Liver (tissue), 8 donors: ENCODE measurements at regions not wholly inside any gene's neighbourhood (a gene's known extent, or its start where the extent isn't known, plus 50 kb on each side); places are given as distances from the start of the nearest gene placed in this dataset.

Experiments
- DNase-seq: peaks from one replicate; pipeline ENCODE4 v3.0.0-alpha.2; 2017; ENCODE audit warnings: low spot score
- H3K27ac ChIP-seq, 2 donors: one replicate each; pipeline ENCODE4 v1.7.0; 2013; ENCODE audit warnings: inconsistent platforms in 2 of 2, low read length in 2 of 2, control low read depth in 1 of 2, low read depth in 1 of 2, mild to moderate bottlenecking in 1 of 2
- H3K27me3 ChIP-seq, 4 donors: one replicate each; pipeline versions ENCODE4 v1.6.1 to v1.7.0; 2013; ENCODE audit warnings: low read length in 3 of 4, inconsistent platforms in 1 of 4, mild to moderate bottlenecking in 1 of 4, moderate library complexity in 1 of 4; ENCODE audit not compliant: control insufficient read depth in 4 of 4, insufficient read depth in 4 of 4
- H3K36me3 ChIP-seq, 4 donors: one replicate each; pipeline versions ENCODE4 v1.6.1 to v1.7.0; 2013; ENCODE audit warnings: low read length in 3 of 4, mild to moderate bottlenecking in 3 of 4, low read depth in 1 of 4, moderate library complexity in 1 of 4; ENCODE audit not compliant: control insufficient read depth in 4 of 4, insufficient read depth in 3 of 4
- H3K4me1 ChIP-seq, 4 donors: one replicate each; pipeline versions ENCODE4 v1.6.1 to v1.7.0; 2013; ENCODE audit warnings: low read length in 3 of 4, mild to moderate bottlenecking in 3 of 4, moderate library complexity in 1 of 4; ENCODE audit not compliant: control insufficient read depth in 4 of 4, insufficient read depth in 4 of 4
- H3K4me3 ChIP-seq, 3 donors: one replicate each; pipeline versions ENCODE4 v1.6.1 to v1.7.0; 2013; ENCODE audit warnings: low read length in 3 of 3, control low read depth in 1 of 3, low read depth in 1 of 3, mild to moderate bottlenecking in 1 of 3
- H3K9ac ChIP-seq, 2 donors: one replicate each; pipeline ENCODE4 v1.7.0; 2013; ENCODE audit warnings: low read length in 2 of 2, mild to moderate bottlenecking in 2 of 2, moderate library complexity in 2 of 2, control low read depth in 1 of 2, low read depth in 1 of 2
- H3K9me3 ChIP-seq, 4 donors: one replicate each; pipeline versions ENCODE4 v1.6.1 to v1.7.0; 2013; ENCODE audit warnings: low read length in 3 of 4; ENCODE audit not compliant: control insufficient read depth in 4 of 4
- EGR1 ChIP-seq, 2 donors: IDR thresholded peaks; 2 replicates each; pipeline ENCODE4 v1.6.1; 2016 to 2018; ENCODE audit warnings: antibody characterized with exemption in 2 of 2, low read depth in 2 of 2
- FOXA1 ChIP-seq: IDR thresholded peaks from 2 replicates; pipeline ENCODE4 v1.6.1; 2016; ENCODE audit warnings: antibody characterized with exemption
- FOXA2 ChIP-seq: IDR thresholded peaks from 2 replicates; pipeline ENCODE4 v1.6.1; 2016; ENCODE audit warnings: antibody characterized with exemption
- GABPA ChIP-seq, 2 donors: IDR thresholded peaks in 1 of 2; conservative IDR thresholded peaks in 1 of 2; 2 replicates each; pipeline ENCODE4 v1.6.1; 2016; ENCODE audit warnings: antibody characterized with exemption in 2 of 2, mild to moderate bottlenecking in 1 of 2, moderate library complexity in 1 of 2
- HNF4A ChIP-seq, 2 donors: conservative IDR thresholded peaks; 2 replicates each; pipeline ENCODE4 v1.6.1; 2016; ENCODE audit warnings: antibody characterized with exemption in 2 of 2, mild to moderate bottlenecking in 2 of 2
- HNF4G ChIP-seq: IDR thresholded peaks from 2 replicates; pipeline ENCODE4 v1.6.1; 2016; ENCODE audit warnings: antibody characterized with exemption
- NR2F2 ChIP-seq: IDR thresholded peaks from 2 replicates; pipeline ENCODE4 v1.6.1; 2016; ENCODE audit warnings: antibody characterized with exemption
- RAD21 ChIP-seq, 2 donors: IDR thresholded peaks; 2 replicates each; pipeline ENCODE4 v1.6.1; 2016; ENCODE audit warnings: antibody characterized with exemption in 2 of 2, mild to moderate bottlenecking in 2 of 2
- SP1 ChIP-seq: IDR thresholded peaks from 2 replicates; pipeline ENCODE4 v1.6.1; 2018; ENCODE audit warnings: antibody characterized with exemption, mild to moderate bottlenecking
- TAF1 ChIP-seq: conservative IDR thresholded peaks from 2 replicates; pipeline ENCODE4 v1.6.1; 2016; ENCODE audit warnings: antibody characterized with exemption, mild to moderate bottlenecking
- YY1 ChIP-seq: IDR thresholded peaks from 2 replicates; pipeline ENCODE4 v1.6.1; 2016; ENCODE audit warnings: antibody characterized with exemption, mild to moderate bottlenecking
- WGBS: extraction: QIAGEN DNeasy Blood & Tissue Kit; methylation state at CpG from one replicate; pipeline ENCODE4 v1.1.7; 2013; 5-methylcytosine and 5-hydroxymethylcytosine counted together
- TF ChIP-seq, protein P1 (sequence below): IDR thresholded peaks from 2 replicates; pipeline ENCODE4 v1.6.1; 2016; ENCODE audit warnings: antibody characterized with exemption
- TF ChIP-seq, protein P2 (sequence below): IDR thresholded peaks from 2 replicates; pipeline ENCODE4 v1.6.1; 2016; ENCODE audit warnings: antibody characterized with exemption
- TF ChIP-seq, protein P3 (sequence below): fragments of 150-350 bp; IDR thresholded peaks from 2 replicates; pipeline ENCODE4 v1.5.1; 2017; ENCODE audit warnings: improper control_type of control experiment, low read depth, low read length; ENCODE audit not compliant: missing input control
- TF ChIP-seq, protein P4 (sequence below): IDR thresholded peaks from 2 replicates; pipeline ENCODE4 v1.6.1; 2016; ENCODE audit warnings: antibody characterized with exemption, mild to moderate bottlenecking
- donor health status: healthy.
- donor health status: healthy.
- donor health status: healthy.
- donor health status: healthy.
- donor health status: healthy.

DNA sequence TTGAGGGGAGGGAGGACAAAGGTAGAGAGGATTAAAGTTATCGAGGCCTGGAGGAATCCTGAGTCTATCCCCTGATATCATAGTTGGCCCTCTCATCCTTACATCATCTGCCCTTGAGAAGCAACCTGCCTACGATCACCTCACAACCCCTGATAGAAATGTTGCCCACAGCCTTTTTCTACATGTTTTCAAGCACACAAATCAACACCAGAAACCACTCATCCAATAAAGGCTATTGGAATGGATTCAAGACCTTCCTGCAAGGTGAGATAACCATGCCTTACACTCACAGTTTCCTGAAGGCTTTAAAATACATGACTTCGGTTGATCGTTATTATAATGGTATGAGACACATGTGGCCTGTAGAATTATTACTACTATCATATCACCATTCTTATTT lies 175.7 kb upstream of the EGLN3 start:
- WGBS: 90% methylated on average over 4 of the region's 4 CpGs
- TF ChIP-seq, protein P1, sequence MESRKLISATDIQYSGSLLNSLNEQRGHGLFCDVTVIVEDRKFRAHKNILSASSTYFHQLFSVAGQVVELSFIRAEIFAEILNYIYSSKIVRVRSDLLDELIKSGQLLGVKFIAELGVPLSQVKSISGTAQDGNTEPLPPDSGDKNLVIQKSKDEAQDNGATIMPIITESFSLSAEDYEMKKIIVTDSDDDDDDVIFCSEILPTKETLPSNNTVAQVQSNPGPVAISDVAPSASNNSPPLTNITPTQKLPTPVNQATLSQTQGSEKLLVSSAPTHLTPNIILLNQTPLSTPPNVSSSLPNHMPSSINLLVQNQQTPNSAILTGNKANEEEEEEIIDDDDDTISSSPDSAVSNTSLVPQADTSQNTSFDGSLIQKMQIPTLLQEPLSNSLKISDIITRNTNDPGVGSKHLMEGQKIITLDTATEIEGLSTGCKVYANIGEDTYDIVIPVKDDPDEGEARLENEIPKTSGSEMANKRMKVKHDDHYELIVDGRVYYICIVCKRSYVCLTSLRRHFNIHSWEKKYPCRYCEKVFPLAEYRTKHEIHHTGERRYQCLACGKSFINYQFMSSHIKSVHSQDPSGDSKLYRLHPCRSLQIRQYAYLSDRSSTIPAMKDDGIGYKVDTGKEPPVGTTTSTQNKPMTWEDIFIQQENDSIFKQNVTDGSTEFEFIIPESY: no peak
- TF ChIP-seq SP1 (no peak), FOXA1 (no peak), GABPA (IDR thresholded peaks at IDR 0.05 in 1 of 2, conservative IDR thresholded peaks at IDR 0.05 in 1 of 2) (no peak), TAF1 (no peak), NR2F2 (no peak), RAD21 (IDR thresholded peaks at IDR 0.05) (no peak), HNF4A (conservative IDR thresholded peaks at IDR 0.05) (no peak), HNF4G (no peak)
- no peak for DNase-seq

DNA sequence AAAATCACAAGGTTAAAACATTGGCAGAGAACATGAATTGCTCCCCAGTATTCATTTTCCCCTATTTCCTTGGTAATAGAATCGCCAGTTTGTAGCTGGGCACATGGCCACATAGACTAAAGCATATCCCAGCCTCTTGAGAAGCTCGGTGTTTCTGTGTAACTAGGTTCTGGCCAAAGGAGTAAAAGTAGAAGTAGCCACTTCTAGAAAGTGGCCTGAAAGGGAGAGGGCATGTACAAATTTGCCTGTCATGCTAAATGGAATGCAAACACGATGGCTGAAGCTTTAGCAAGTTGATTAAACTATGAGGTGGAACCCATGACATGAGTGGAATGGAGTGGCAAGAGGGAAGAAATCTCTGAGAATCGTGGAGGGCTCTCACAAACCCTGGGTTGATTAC lies 173.7 kb upstream of the EGLN3 start:
- TF ChIP-seq TAF1 (no peak), RAD21 (IDR thresholded peaks at IDR 0.05) (no peak)
- TF ChIP-seq, protein P2, sequence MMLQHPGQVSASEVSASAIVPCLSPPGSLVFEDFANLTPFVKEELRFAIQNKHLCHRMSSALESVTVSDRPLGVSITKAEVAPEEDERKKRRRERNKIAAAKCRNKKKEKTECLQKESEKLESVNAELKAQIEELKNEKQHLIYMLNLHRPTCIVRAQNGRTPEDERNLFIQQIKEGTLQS: no peak

More for the DNA sequence above, 175.7 kb upstream of the EGLN3 start:
- no peaks in the 10 kb centered on the region for H3K27me3 ChIP-seq
- no peaks in the 10 kb centered on the region for H3K36me3 ChIP-seq
- no peak overlapping the region for H3K4me3 ChIP-seq
- H3K27ac ChIP-seq: no peak overlapping the region
- H3K9me3 ChIP-seq: no peaks in the 10 kb centered on the region
- H3K9ac ChIP-seq: no peak overlapping the region
- no peaks in the 10 kb centered on the region for H3K4me1 ChIP-seq

DNA sequence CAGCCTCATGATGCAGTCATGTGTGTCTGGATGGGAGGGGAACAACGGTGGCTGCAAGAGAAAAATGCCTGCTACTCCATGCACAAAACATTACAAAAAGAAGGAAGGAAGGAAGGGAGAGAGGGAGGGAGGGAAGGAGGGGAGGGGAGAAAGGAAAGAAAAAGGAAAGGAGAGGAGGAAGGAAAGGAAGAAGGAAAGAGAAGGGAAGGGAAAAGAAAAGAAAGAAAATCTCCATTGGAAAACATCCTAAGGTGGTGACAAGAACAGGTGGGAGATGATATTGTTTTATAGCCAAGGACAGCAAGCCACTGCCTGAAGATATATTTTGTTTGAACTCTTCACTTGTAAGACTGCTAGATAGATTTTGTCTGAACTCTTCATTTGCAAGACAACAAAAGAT lies 171.8 kb upstream of the EGLN3 start:
- no peak for DNase-seq
- H3K27me3 ChIP-seq: no peaks in the 10 kb centered on the region
- no peaks in the 10 kb centered on the region for H3K4me1 ChIP-seq

More for the DNA sequence above, 173.7 kb upstream of the EGLN3 start:
- H3K4me1 ChIP-seq: no peaks in the 10 kb centered on the region
- 75% methylated on average over 4 of the region's 4 CpGs for WGBS
- no peak overlapping the region for H3K4me3 ChIP-seq
- H3K27ac ChIP-seq: no peak overlapping the region
- no peaks in the 10 kb centered on the region for H3K27me3 ChIP-seq
- no peaks in the 10 kb centered on the region for H3K9me3 ChIP-seq
- no peak overlapping the region for H3K9ac ChIP-seq
- no peak for DNase-seq
- no peaks in the 10 kb centered on the region for H3K36me3 ChIP-seq

DNA sequence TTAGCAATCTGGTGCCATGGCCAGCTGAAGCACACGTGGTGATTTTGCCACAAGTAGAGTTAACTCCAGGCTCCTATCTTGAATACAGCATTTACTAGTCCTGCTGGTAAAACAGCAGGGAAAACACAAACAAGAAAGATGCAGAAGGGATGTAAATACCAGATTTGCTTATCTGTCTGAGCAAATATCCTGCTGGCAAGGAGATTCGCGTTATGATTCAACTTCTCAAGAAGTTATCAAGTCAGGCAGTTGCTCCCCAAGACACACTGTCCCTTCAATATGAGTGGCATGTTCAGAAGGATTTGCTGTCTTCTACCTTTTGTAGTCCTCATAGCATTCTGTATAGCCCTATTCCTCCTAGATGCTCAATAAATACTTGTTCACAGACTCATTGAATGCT lies 171.2 kb upstream of the EGLN3 start:
- 29% methylated on average over 3 of the region's 3 CpGs for WGBS
- no peaks in the 10 kb centered on the region for H3K27me3 ChIP-seq
- no peaks in the 10 kb centered on the region for H3K4me1 ChIP-seq
- no peak for TF ChIP-seq FOXA2
- TF ChIP-seq GABPA (IDR thresholded peaks at IDR 0.05 in 1 of 2, conservative IDR thresholded peaks at IDR 0.05 in 1 of 2): no peak
- no peak for TF ChIP-seq RAD21 (IDR thresholded peaks at IDR 0.05)
- no peak for TF ChIP-seq SP1
- no peak for TF ChIP-seq TAF1
- TF ChIP-seq, protein P3, sequence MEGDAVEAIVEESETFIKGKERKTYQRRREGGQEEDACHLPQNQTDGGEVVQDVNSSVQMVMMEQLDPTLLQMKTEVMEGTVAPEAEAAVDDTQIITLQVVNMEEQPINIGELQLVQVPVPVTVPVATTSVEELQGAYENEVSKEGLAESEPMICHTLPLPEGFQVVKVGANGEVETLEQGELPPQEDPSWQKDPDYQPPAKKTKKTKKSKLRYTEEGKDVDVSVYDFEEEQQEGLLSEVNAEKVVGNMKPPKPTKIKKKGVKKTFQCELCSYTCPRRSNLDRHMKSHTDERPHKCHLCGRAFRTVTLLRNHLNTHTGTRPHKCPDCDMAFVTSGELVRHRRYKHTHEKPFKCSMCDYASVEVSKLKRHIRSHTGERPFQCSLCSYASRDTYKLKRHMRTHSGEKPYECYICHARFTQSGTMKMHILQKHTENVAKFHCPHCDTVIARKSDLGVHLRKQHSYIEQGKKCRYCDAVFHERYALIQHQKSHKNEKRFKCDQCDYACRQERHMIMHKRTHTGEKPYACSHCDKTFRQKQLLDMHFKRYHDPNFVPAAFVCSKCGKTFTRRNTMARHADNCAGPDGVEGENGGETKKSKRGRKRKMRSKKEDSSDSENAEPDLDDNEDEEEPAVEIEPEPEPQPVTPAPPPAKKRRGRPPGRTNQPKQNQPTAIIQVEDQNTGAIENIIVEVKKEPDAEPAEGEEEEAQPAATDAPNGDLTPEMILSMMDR: no peak
- TF ChIP-seq NR2F2: no peak
- no peak for TF ChIP-seq HNF4G
- TF ChIP-seq EGR1 (IDR thresholded peaks at IDR 0.05; ENCODE audit: low read depth in 2 of 2): no peak
- TF ChIP-seq, protein P4, sequence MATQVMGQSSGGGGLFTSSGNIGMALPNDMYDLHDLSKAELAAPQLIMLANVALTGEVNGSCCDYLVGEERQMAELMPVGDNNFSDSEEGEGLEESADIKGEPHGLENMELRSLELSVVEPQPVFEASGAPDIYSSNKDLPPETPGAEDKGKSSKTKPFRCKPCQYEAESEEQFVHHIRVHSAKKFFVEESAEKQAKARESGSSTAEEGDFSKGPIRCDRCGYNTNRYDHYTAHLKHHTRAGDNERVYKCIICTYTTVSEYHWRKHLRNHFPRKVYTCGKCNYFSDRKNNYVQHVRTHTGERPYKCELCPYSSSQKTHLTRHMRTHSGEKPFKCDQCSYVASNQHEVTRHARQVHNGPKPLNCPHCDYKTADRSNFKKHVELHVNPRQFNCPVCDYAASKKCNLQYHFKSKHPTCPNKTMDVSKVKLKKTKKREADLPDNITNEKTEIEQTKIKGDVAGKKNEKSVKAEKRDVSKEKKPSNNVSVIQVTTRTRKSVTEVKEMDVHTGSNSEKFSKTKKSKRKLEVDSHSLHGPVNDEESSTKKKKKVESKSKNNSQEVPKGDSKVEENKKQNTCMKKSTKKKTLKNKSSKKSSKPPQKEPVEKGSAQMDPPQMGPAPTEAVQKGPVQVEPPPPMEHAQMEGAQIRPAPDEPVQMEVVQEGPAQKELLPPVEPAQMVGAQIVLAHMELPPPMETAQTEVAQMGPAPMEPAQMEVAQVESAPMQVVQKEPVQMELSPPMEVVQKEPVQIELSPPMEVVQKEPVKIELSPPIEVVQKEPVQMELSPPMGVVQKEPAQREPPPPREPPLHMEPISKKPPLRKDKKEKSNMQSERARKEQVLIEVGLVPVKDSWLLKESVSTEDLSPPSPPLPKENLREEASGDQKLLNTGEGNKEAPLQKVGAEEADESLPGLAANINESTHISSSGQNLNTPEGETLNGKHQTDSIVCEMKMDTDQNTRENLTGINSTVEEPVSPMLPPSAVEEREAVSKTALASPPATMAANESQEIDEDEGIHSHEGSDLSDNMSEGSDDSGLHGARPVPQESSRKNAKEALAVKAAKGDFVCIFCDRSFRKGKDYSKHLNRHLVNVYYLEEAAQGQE: no peak

More for the DNA sequence above, 171.8 kb upstream of the EGLN3 start:
- TF ChIP-seq GABPA (IDR thresholded peaks at IDR 0.05 in 1 of 2, conservative IDR thresholded peaks at IDR 0.05 in 1 of 2) (no peak), YY1 (no peak), EGR1 (IDR thresholded peaks at IDR 0.05; ENCODE audit: low read depth in 2 of 2) (no peak)
- TF ChIP-seq, protein P2: no peak
- 30% methylated on average over 1 of the region's 1 CpG for WGBS
- H3K27ac ChIP-seq: no peak overlapping the region
- no peaks in the 10 kb centered on the region for H3K9me3 ChIP-seq
- H3K36me3 ChIP-seq: no peaks in the 10 kb centered on the region
- H3K4me3 ChIP-seq: no peak overlapping the region
- H3K9ac ChIP-seq: no peak overlapping the region

More for the DNA sequence above, 171.2 kb upstream of the EGLN3 start:
- no peak for DNase-seq
- H3K9ac ChIP-seq: no peak overlapping the region
- no peak overlapping the region for H3K4me3 ChIP-seq
- no peaks in the 10 kb centered on the region for H3K36me3 ChIP-seq
- no peak overlapping the region for H3K27ac ChIP-seq
- H3K9me3 ChIP-seq: no peaks in the 10 kb centered on the region
